ENCODE measurements at regions not wholly inside any gene's neighbourhood (a gene's known extent, or its start where the extent isn't known, plus 50 kb on each side); places are given as distances from the start of the nearest gene placed in this dataset.
A peak's percentile ranks its signal among the peaks of the same experiment; 100 is the strongest.

DNA sequence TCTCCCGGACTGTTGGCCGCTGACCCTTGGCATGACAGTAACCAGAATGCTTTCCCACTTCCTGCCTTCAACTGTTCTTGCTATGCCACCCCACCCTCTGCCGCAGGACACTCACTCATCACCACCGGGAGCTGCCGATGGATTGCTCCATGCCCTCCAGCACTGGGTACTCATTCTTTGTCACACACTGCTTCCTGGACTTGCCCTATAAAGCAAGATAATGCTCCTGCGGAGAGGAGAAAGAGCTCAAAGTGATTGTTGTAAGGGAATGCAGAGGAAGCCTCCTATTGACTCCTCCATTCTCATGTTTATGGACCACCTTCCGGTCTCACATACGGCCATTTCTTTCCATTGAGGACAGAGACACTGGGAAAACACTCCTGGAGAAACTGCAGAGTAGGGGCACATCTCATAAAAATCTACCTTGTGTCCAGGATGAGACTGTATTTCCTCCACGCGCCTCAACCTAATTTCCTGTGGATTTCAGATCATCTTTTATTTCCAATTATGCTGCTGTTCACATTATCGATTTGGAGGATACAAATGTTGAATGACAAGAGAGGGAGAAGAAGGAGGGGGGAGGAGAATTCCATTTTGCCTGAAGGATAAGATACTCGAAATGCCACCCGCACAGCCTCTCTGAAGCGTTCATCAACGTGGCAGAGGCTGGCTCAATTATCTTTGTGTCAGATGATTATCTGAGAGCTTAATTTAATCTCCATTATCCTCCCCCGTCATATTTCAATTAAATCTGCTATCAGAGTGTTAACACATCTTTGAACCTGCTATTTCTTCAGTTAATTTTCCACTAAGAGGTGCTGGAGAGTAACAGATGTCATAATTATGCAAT lies 486.1 kb upstream of the SALL1 start:
- Histone ChIP-seq H3K27me3 (ENCODE audit: insufficient read depth, low read length) (peaks cover 36% of the 10 kb centered on the region), H3K36me3 (ENCODE audit: insufficient read depth, low read depth, low read length) (no peaks in the 10 kb centered on the region), H3K9ac (ENCODE audit: low read depth, low read length) (peak overlapping the region; percentile 58; the same call in 1 of the 2 replicates), H3K9me3 (ENCODE audit: insufficient read depth, low read depth, low read length) (no peaks in the 10 kb centered on the region), H3K4me1 (ENCODE audit: insufficient read depth, low read length) (peaks cover 13% of the 10 kb centered on the region; the same call in 1 of the 2 replicates), H3K27ac (ENCODE audit: low read length) (peak overlapping the region; percentile 63), H3K4me3 (ENCODE audit: low read length) (peak overlapping the region; percentile 59)

DNA sequence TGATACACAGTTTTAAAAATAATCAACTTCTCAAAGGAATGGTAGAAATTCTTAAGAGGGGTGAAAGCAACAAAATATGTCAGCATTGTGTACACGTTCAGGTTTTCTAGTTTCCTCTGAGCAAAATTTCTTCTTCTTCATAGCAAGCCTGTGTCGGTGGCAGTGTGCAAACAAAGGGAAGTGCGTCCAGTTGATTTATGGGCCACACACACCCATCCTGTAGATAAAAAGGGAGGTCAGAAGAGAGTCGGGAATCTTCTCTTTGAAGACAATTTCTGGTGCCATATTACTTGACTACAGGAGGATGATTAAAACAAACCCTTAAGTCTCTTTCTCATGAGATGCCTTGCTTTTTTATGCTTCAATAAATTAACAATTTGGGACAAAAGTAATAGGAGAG lies 484.1 kb upstream of the SALL1 start:
- no peak overlapping the region for H3K4me3 ChIP-seq (ENCODE audit: low read length)
- H3K27me3 ChIP-seq (ENCODE audit: insufficient read depth, low read length), result peaks cover 55% of the 10 kb centered on the region
- H3K4me1 ChIP-seq (ENCODE audit: insufficient read depth, low read length), result peaks cover 16% of the 10 kb centered on the region; the same call in 1 of the 2 replicates
- no peaks in the 10 kb centered on the region for H3K9me3 ChIP-seq (ENCODE audit: insufficient read depth, low read depth, low read length)
- H3K27ac ChIP-seq (ENCODE audit: low read length), result no peak overlapping the region
- H3K9ac ChIP-seq (ENCODE audit: low read depth, low read length), result no peak overlapping the region
- H3K36me3 ChIP-seq (ENCODE audit: insufficient read depth, low read depth, low read length), result no peaks in the 10 kb centered on the region

- H3K27me3 ChIP-seq (ENCODE audit: insufficient read depth, low read length), result peaks cover 72% of the 10 kb centered on the region
- H3K27ac ChIP-seq (ENCODE audit: low read length), result no peak overlapping the region
- no peak overlapping the region for H3K9ac ChIP-seq (ENCODE audit: low read depth, low read length)
- peaks cover 12% of the 10 kb centered on the region; the same call in 1 of the 2 replicates for H3K4me1 ChIP-seq (ENCODE audit: insufficient read depth, low read length)
- no peaks in the 10 kb centered on the region for H3K9me3 ChIP-seq (ENCODE audit: insufficient read depth, low read depth, low read length)
- H3K4me3 ChIP-seq (ENCODE audit: low read length), result no peak overlapping the region
- H3K36me3 ChIP-seq (ENCODE audit: insufficient read depth, low read depth, low read length), result no peaks in the 10 kb centered on the region
Measured at GRCh38 chr16:51630076-51630475, 479.0 kb upstream of the SALL1 start.

DNA sequence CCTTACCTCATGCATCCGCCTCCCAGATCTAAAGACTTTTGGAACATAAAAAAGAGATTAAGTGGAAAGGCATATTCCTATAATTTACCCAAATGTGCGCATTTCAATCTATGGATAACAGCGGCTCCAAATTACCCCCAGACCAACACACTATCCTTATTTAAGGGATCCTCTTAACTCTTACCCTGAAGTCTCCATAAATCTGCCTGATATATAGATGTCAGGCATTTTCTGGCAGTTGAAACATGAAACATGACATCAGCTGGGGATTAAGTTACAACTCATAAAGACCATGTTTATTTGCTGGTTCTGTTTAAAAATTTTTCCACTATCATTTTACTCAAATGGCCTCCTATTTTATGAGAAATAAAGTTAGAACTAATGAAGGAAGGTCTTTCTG lies 478.5 kb upstream of the SALL1 start:
- no peak overlapping the region for H3K27ac ChIP-seq (ENCODE audit: low read length)
- H3K9me3 ChIP-seq (ENCODE audit: insufficient read depth, low read depth, low read length), result no peaks in the 10 kb centered on the region
- peaks cover 14% of the 10 kb centered on the region; the same call in 1 of the 2 replicates for H3K4me1 ChIP-seq (ENCODE audit: insufficient read depth, low read length)
- no peak overlapping the region for H3K9ac ChIP-seq (ENCODE audit: low read depth, low read length)
- H3K27me3 ChIP-seq (ENCODE audit: insufficient read depth, low read length), result peaks cover 71% of the 10 kb centered on the region
- H3K36me3 ChIP-seq (ENCODE audit: insufficient read depth, low read depth, low read length), result no peaks in the 10 kb centered on the region
- H3K4me3 ChIP-seq (ENCODE audit: low read length), result no peak overlapping the region

DNA sequence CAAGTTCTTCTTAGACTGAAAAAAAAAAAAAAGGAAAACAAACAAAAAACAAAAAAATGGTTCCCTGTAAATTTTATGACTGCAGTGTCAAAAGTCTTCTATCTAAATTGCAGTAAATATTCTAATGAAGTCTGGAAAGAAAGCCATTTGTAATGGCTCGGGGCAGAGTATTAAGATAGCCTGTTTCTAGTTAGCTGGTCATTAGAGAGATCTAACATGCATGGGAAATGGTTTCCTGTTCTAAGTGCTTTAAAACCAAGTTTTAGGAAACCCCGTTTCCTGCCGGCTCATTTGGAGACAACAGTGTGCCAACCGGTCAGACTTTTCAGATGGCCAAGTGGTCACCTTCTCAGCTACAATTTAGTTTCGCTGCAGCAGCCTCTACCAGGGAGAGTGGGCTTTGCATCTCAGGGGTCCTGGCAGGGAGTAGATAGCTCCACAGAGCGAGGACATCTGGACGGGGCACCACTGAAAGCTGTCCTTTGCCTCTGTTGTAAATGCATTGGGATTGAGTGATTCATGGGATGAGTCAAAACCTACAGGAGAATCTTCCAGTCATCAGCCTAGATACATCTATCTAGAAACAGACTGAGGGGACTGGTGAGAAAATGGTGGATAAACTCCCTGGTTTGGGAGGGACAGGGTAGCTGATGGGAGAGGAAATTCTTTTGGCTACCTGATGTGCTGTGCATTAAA lies 473.2 kb upstream of the SALL1 start:
- no peaks in the 10 kb centered on the region for H3K36me3 ChIP-seq (ENCODE audit: insufficient read depth, low read depth, low read length)
- H3K27me3 ChIP-seq (ENCODE audit: insufficient read depth, low read length), result peaks cover 34% of the 10 kb centered on the region
- no peaks in the 10 kb centered on the region for H3K9me3 ChIP-seq (ENCODE audit: insufficient read depth, low read depth, low read length)
- no peak overlapping the region for H3K27ac ChIP-seq (ENCODE audit: low read length)
- peaks cover 10% of the 10 kb centered on the region; the same call in 1 of the 2 replicates for H3K4me1 ChIP-seq (ENCODE audit: insufficient read depth, low read length)
- no peak overlapping the region for H3K9ac ChIP-seq (ENCODE audit: low read depth, low read length)
- H3K4me3 ChIP-seq (ENCODE audit: low read length), result no peak overlapping the region

DNA sequence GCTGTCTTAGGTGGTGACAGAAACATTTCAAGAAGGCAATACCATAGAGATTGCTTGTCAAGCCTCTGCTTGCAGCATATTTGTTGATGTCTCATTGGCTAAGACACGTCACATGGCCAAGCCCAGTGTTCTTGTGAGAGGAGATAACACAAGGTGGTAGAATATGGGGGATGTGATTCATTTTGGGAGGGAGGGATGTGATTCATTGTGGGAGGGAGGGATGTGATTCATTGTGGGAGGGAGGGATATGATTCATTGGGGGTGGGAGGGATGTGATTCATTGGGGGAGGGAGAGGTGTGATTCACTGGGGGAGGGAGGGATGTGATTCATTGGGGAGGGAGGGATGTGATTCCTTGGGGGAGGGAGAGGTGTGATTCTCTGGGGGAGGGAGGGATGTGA lies 470.5 kb upstream of the SALL1 start:
- no peak overlapping the region for H3K27ac ChIP-seq (ENCODE audit: low read length)
- H3K27me3 ChIP-seq (ENCODE audit: insufficient read depth, low read length), result peaks cover 8% of the 10 kb centered on the region
- no peak overlapping the region for H3K9ac ChIP-seq (ENCODE audit: low read depth, low read length)
- H3K9me3 ChIP-seq (ENCODE audit: insufficient read depth, low read depth, low read length), result no peaks in the 10 kb centered on the region
- peaks cover 10% of the 10 kb centered on the region; the same call in 1 of the 2 replicates for H3K4me1 ChIP-seq (ENCODE audit: insufficient read depth, low read length)
- H3K4me3 ChIP-seq (ENCODE audit: low read length), result no peak overlapping the region
- no peaks in the 10 kb centered on the region for H3K36me3 ChIP-seq (ENCODE audit: insufficient read depth, low read depth, low read length)

DNA sequence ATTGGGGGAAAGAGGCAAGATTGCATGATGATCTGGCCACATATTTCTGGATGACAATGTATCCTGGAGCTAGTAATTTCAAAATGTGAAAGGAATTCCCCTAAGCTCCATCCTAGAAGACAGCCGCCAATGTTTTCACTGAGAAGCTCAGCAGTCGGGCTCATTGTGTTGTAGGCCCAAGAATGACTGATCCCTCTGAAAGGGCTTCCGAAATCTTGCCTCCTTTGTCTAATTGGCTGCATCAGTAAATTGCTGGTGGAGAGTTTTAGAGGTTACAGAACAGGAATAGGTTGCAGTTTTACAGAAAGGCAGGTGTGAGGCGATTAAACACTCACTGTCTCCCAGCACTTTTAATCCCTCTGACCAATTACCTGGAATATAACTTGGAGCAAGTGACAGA lies 464.1 kb upstream of the SALL1 start:
- Histone ChIP-seq H3K36me3 (ENCODE audit: insufficient read depth, low read depth, low read length) (no peaks in the 10 kb centered on the region), H3K9ac (ENCODE audit: low read depth, low read length) (peak overlapping the region; percentile 29; the same call in 1 of the 2 replicates), H3K4me1 (ENCODE audit: insufficient read depth, low read length) (peaks cover 13% of the 10 kb centered on the region; the same call in 1 of the 2 replicates), H3K4me3 (ENCODE audit: low read length) (no peak overlapping the region), H3K27ac (ENCODE audit: low read length) (no peak overlapping the region), H3K27me3 (ENCODE audit: insufficient read depth, low read length) (no peaks in the 10 kb centered on the region), H3K9me3 (ENCODE audit: insufficient read depth, low read depth, low read length) (no peaks in the 10 kb centered on the region)

DNA sequence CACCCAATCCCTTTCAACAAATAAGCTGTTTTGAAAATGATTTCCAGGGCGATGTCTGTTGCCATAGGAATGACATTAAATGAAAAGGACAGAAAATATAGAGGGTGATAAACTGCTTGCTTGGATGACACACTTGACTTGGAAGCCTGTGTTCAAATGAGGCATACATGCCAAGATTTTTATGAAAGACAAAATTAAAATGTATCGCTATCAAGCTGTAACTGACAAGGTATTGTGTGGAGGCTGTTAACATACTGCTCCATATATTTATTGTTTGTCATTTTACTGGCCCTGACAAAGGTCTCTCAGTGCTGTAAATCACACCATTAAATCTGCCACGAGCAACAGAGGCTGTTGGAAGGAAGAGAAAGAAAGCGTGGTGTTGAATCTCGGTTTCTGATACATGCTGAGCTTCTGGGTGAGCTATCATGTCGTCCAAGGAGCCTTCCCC lies 456.2 kb upstream of the SALL1 start:
- Histone ChIP-seq H3K27ac (ENCODE audit: low read length) (no peak overlapping the region), H3K9me3 (ENCODE audit: insufficient read depth, low read depth, low read length) (no peaks in the 10 kb centered on the region), H3K9ac (ENCODE audit: low read depth, low read length) (no peak overlapping the region), H3K4me3 (ENCODE audit: low read length) (no peak overlapping the region), H3K36me3 (ENCODE audit: insufficient read depth, low read depth, low read length) (no peaks in the 10 kb centered on the region), H3K4me1 (ENCODE audit: insufficient read depth, low read length) (no peaks in the 10 kb centered on the region), H3K27me3 (ENCODE audit: insufficient read depth, low read length) (no peaks in the 10 kb centered on the region)

GRCh38 chr16:51596247-51596646 lies 445.2 kb upstream of the SALL1 start:
- Histone ChIP-seq H3K9ac (ENCODE audit: low read depth, low read length) (no peak overlapping the region), H3K9me3 (ENCODE audit: insufficient read depth, low read depth, low read length) (peaks cover 7% of the 10 kb centered on the region), H3K4me1 (ENCODE audit: insufficient read depth, low read length) (peaks cover 7% of the 10 kb centered on the region; the same call in 1 of the 2 replicates), H3K36me3 (ENCODE audit: insufficient read depth, low read depth, low read length) (no peaks in the 10 kb centered on the region), H3K4me3 (ENCODE audit: low read length) (no peak overlapping the region), H3K27me3 (ENCODE audit: insufficient read depth, low read length) (no peaks in the 10 kb centered on the region; the same call in 1 of the 2 replicates), H3K27ac (ENCODE audit: low read length) (no peak overlapping the region)

DNA sequence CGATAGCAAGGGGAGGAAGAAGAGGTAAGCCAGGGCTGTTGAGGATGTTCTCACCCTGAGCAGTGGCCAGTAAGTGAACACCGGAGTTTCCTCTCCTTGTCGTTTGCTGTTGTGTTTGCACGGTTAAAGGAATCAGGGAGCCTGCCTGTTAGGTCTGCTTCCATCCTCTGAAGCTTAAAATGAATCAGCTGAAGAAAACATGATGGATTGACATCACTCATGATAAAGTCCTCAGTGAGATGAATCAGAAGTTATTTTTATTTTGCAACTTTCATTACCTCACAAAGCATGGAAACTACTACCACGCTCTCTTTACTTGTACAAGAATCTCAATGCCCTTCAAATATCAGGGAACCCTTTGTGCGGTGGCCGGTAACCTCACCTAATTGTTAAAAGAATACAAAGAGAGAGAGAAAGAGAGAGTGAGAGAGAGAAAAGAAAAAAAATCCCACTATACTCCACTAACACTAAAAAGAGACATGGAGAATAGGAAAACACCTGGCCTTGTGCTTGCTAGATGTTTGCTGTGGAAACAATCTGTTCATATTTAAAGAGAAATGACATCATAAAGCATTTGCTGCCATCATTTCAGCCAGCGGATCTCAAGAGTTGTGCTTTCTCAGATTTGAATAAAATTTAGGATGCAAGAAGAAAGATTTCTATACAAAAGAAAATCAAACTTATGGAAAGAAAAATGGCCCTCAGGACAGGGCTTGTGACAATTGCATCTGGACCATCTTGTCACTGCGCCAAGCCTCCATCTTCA lies 441.6 kb upstream of the SALL1 start:
- no peak overlapping the region for H3K9ac ChIP-seq (ENCODE audit: low read depth, low read length)
- no peaks in the 10 kb centered on the region; the same call in 1 of the 2 replicates for H3K27me3 ChIP-seq (ENCODE audit: insufficient read depth, low read length)
- peaks cover 1% of the 10 kb centered on the region; the same call in 1 of the 2 replicates for H3K9me3 ChIP-seq (ENCODE audit: insufficient read depth, low read depth, low read length)
- H3K36me3 ChIP-seq (ENCODE audit: insufficient read depth, low read depth, low read length), result no peaks in the 10 kb centered on the region
- no peak overlapping the region for H3K4me3 ChIP-seq (ENCODE audit: low read length)
- H3K4me1 ChIP-seq (ENCODE audit: insufficient read depth, low read length), result peaks cover 7% of the 10 kb centered on the region; the same call in 1 of the 2 replicates
- no peak overlapping the region for H3K27ac ChIP-seq (ENCODE audit: low read length)

DNA sequence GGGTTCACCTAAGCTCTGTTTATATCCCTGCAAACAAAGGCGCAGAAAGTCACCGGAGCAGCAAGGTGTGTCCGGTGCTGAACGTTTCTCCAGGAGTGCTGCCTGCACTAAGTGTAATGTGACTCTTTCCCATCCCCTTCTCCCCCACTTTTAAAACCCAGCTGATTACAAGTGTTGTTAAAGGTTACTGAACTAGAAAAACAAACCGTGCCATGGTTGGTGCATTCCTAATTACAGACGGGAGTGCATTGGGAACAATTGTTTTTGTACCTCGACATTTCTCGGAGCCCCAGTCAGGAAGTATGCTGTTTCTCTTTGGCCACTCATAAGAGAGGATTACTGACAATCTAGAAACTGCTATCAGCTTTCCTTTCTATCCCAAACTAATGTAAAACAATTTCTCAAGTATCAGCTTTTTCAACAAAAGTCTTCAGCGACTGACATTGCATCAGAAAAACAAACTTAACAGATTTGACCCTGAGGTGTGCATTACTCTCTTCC lies 441.0 kb upstream of the SALL1 start:
- no peak overlapping the region for H3K4me3 ChIP-seq (ENCODE audit: low read length)
- peaks cover 7% of the 10 kb centered on the region; the same call in 1 of the 2 replicates for H3K4me1 ChIP-seq (ENCODE audit: insufficient read depth, low read length)
- H3K27me3 ChIP-seq (ENCODE audit: insufficient read depth, low read length), result no peaks in the 10 kb centered on the region; the same call in 1 of the 2 replicates
- H3K27ac ChIP-seq (ENCODE audit: low read length), result no peak overlapping the region
- no peak overlapping the region for H3K9ac ChIP-seq (ENCODE audit: low read depth, low read length)
- no peaks in the 10 kb centered on the region for H3K36me3 ChIP-seq (ENCODE audit: insufficient read depth, low read depth, low read length)
- no peaks in the 10 kb centered on the region for H3K9me3 ChIP-seq (ENCODE audit: insufficient read depth, low read depth, low read length)
